ENCODE measurements at regions not wholly inside any gene's neighbourhood (a gene's known extent, or its start where the extent isn't known, plus 50 kb on each side); places are given as distances from the start of the nearest gene placed in this dataset.
A peak's percentile ranks its signal among the peaks of the same experiment; 100 is the strongest.

GRCh38 chr10:59465088-59465487 is 102.7 kb upstream of the FAM13C start:
- DNase-seq, result peak in 1 of 4 donors; percentile 8
- Histone ChIP-seq H3K36me3 (no peaks in the 10 kb centered on the region), H3K27ac (no peak overlapping the region), H3K4me1 (no peaks in the 10 kb centered on the region), H3K27me3 (no peaks in the 10 kb centered on the region), H3K4me3 (no peak overlapping the region), H3K9me3 (peaks cover 0 to 11% of the 10 kb centered on the region in 2 donors)
- TF ChIP-seq, protein P1, sequence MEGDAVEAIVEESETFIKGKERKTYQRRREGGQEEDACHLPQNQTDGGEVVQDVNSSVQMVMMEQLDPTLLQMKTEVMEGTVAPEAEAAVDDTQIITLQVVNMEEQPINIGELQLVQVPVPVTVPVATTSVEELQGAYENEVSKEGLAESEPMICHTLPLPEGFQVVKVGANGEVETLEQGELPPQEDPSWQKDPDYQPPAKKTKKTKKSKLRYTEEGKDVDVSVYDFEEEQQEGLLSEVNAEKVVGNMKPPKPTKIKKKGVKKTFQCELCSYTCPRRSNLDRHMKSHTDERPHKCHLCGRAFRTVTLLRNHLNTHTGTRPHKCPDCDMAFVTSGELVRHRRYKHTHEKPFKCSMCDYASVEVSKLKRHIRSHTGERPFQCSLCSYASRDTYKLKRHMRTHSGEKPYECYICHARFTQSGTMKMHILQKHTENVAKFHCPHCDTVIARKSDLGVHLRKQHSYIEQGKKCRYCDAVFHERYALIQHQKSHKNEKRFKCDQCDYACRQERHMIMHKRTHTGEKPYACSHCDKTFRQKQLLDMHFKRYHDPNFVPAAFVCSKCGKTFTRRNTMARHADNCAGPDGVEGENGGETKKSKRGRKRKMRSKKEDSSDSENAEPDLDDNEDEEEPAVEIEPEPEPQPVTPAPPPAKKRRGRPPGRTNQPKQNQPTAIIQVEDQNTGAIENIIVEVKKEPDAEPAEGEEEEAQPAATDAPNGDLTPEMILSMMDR (IDR thresholded peaks at IDR 0.05), result no peak
- intact Hi-C loops (cut with DNase I), result no loop called here
- no peak for ATAC-seq

DNA sequence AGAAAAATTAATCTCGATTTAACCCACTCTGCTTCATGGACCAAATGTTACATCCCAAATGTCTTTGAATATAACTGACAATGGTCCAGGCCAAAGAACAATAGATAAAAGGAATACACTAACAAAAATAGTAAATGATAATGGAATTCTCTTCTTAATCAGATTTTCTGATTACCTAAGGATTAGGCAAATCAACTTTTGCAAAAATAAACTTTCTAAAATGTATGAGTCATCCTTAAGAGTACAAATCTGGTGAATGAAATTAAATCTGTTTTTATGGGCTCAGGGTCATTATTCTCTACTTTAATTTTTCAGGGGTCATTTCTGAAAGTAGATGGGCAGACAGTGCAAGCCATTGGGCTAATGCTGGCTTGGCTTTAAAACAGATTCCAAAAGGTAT is 102.1 kb upstream of the FAM13C start:
- no peaks in the 10 kb centered on the region for H3K4me1 ChIP-seq
- DNase-seq (no peak), ATAC-seq (no peak)
- no peaks in the 10 kb centered on the region for H3K27me3 ChIP-seq
- no peak overlapping the region for H3K27ac ChIP-seq
- TF ChIP-seq, protein P1 (IDR thresholded peaks at IDR 0.05), result no peak
- peaks cover 0 to 8% of the 10 kb centered on the region in 2 donors for H3K9me3 ChIP-seq
- H3K4me3 ChIP-seq, result no peak overlapping the region
- no peaks in the 10 kb centered on the region for H3K36me3 ChIP-seq
- intact Hi-C loops (cut with DNase I), result no loop called here

GRCh38 chr10:59463909-59464308 is 101.6 kb upstream of the FAM13C start:
- intact Hi-C loops (cut with DNase I), result no loop called here

GRCh38 chr10:59460601-59461000 is 98.3 kb upstream of the FAM13C start:
- intact Hi-C loops (cut with DNase I), result no loop called here
- no peak overlapping the region for H3K4me3 ChIP-seq
- TF ChIP-seq, protein P1 (IDR thresholded peaks at IDR 0.05), result no peak
- ATAC-seq (no peak), DNase-seq (no peak)
- H3K36me3 ChIP-seq, result no peaks in the 10 kb centered on the region
- H3K9me3 ChIP-seq, result no peaks in the 10 kb centered on the region
- H3K4me1 ChIP-seq, result no peaks in the 10 kb centered on the region
- H3K27me3 ChIP-seq, result no peaks in the 10 kb centered on the region
- H3K27ac ChIP-seq, result no peak overlapping the region

More at GRCh38 chr10:59463909-59464308, 101.6 kb upstream of the FAM13C start:
- Histone ChIP-seq H3K4me1 (no peaks in the 10 kb centered on the region), H3K27me3 (no peaks in the 10 kb centered on the region), H3K27ac (no peak overlapping the region), H3K9me3 (peaks cover 0 to 8% of the 10 kb centered on the region in 2 donors), H3K4me3 (no peak overlapping the region), H3K36me3 (no peaks in the 10 kb centered on the region)
- DNase-seq (no peak), ATAC-seq (no peak)
- TF ChIP-seq, protein P1 (IDR thresholded peaks at IDR 0.05), result no peak

GRCh38 chr10:59456199-59456598 is 93.8 kb upstream of the FAM13C start:
- no peak for DNase-seq
- Histone ChIP-seq H3K4me3 (no peak overlapping the region), H3K27ac (no peak overlapping the region), H3K4me1 (no peaks in the 10 kb centered on the region), H3K36me3 (no peaks in the 10 kb centered on the region), H3K27me3 (no peaks in the 10 kb centered on the region), H3K9me3 (no peaks in the 10 kb centered on the region)
- TF ChIP-seq, protein P1 (IDR thresholded peaks at IDR 0.05), result no peak
- intact Hi-C loops (cut with DNase I), result no loop called here
- ATAC-seq, result no peak
